ENCODE measurements at regions not wholly inside any gene's neighbourhood (a gene's known extent, or its start where the extent isn't known, plus 50 kb on each side); places are given as distances from the start of the nearest gene placed in this dataset.
A peak's percentile ranks its signal among the peaks of the same experiment; 100 is the strongest.
"Not testable (repeated sequence)": the region's sequence is repeated elsewhere in the genome, so short reads cannot be mapped to it uniquely, and the experiment has no call there.

GRCh38 chr12:16807731-16808130 is 201.8 kb upstream of the LMO3 start:
- DNase-seq: no peak

- DNase-seq: no peak
Measured at GRCh38 chr12:16796168-16796567, 190.2 kb upstream of the LMO3 start.

- DNase-seq: no peak
Measured at GRCh38 chr12:16789204-16789790, 183.3 kb upstream of the LMO3 start.

GRCh38 chr12:16788506-16789203 is 182.7 kb upstream of the LMO3 start:
- no peak for DNase-seq

- no peak for DNase-seq
Measured at GRCh38 chr12:16785953-16786352, 180.0 kb upstream of the LMO3 start.

GRCh38 chr12:16785524-16785923 is 179.6 kb upstream of the LMO3 start:
- no peak for DNase-seq

- DNase-seq: not testable (repeated sequence)
Measured at GRCh38 chr12:16769129-16769528, 163.2 kb upstream of the LMO3 start.

GRCh38 chr12:16766736-16767135 is 160.8 kb upstream of the LMO3 start:
- no peak for DNase-seq

- DNase-seq: no peak
Measured at GRCh38 chr12:16763901-16764300, 157.9 kb upstream of the LMO3 start.

- peak; percentile 61 for DNase-seq
Measured at GRCh38 chr12:16756833-16757555, 151.0 kb upstream of the LMO3 start.

GRCh38 chr12:16730772-16731171 is 124.8 kb upstream of the LMO3 start:
- no peak for DNase-seq

- no peak for DNase-seq
Measured at GRCh38 chr12:16726879-16727278, 120.9 kb upstream of the LMO3 start.

GRCh38 chr12:16719713-16720416 is 113.9 kb upstream of the LMO3 start:
- no peak for DNase-seq

GRCh38 chr12:16716928-16717327 is 111.0 kb upstream of the LMO3 start:
- DNase-seq: no peak

- no peak for DNase-seq
Measured at GRCh38 chr12:16692099-16692498, 86.1 kb upstream of the LMO3 start.

GRCh38 chr12:16691624-16692023 is 85.7 kb upstream of the LMO3 start:
- no peak for DNase-seq

- DNase-seq: no peak
Measured at GRCh38 chr12:16688200-16688599, 82.2 kb upstream of the LMO3 start.

- no peak for DNase-seq
Measured at GRCh38 chr12:16685107-16685506, 79.1 kb upstream of the LMO3 start.

GRCh38 chr12:16681196-16681595 is 75.2 kb upstream of the LMO3 start:
- no peak for DNase-seq

- no peak for DNase-seq
Measured at GRCh38 chr12:16675438-16675837, 69.5 kb upstream of the LMO3 start.

GRCh38 chr12:16674885-16675284 is 68.9 kb upstream of the LMO3 start:
- DNase-seq: no peak

GRCh38 chr12:16670456-16671050 is 64.6 kb upstream of the LMO3 start:
- DNase-seq: no peak

GRCh38 chr12:16669756-16670155 is 63.8 kb upstream of the LMO3 start:
- DNase-seq: no peak
